ENCODE measurements at regions not wholly inside any gene's neighbourhood (a gene's known extent, or its start where the extent isn't known, plus 50 kb on each side); places are given as distances from the start of the nearest gene placed in this dataset.

- TF ChIP-seq EZH2 (IDR thresholded peaks at IDR 0.05) (no peak), POLR2AphosphoS5 (IDR thresholded peaks at IDR 0.05; ENCODE audit: borderline replicate concordance, low read depth, low read length) (no peak), FOXP2 (optimal IDR thresholded peaks at IDR 0.05; ENCODE audit: control extremely low read depth, extremely low read length, insufficient read depth) (no peak)
Observed at GRCh38 chr5:17415321-17415758, 82.7 kb upstream of the TAF11L2 start.

Data from SK-N-MC (cell line).